ENCODE measurements at regions not wholly inside any gene's neighbourhood (a gene's known extent, or its start where the extent isn't known, plus 50 kb on each side); places are given as distances from the start of the nearest gene placed in this dataset.
"Not testable (repeated sequence)": the region's sequence is repeated elsewhere in the genome, so short reads cannot be mapped to it uniquely, and the experiment has no call there.

- no peaks in the 10 kb centered on the region for H3K36me3 ChIP-seq
- TF ChIP-seq POLR2A (IDR thresholded peaks at IDR 0.05): no peak
- no peak for TF ChIP-seq CTCF (IDR thresholded peaks at IDR 0.05)
- H3K27me3 ChIP-seq: peaks cover 0 to 9% (median 0%) of the 10 kb centered on the region in 9 donors
- no peak for ATAC-seq
- no peak overlapping the region for H3K4me3 ChIP-seq
- intact Hi-C loops (cut with DNase I): no loop called here
- H3K4me1 ChIP-seq: no peaks in the 10 kb centered on the region
- no peak for DNase-seq
- no peaks in the 10 kb centered on the region for H3K9me3 ChIP-seq
- no peak overlapping the region for H3K27ac ChIP-seq
Observed at GRCh38 chrX:18076434-18076833, 144.3 kb downstream of the BEND2 start.

GRCh38 chrX:18075603-18076002 lies 145.1 kb downstream of the BEND2 start:
- no peaks in the 10 kb centered on the region for H3K9me3 ChIP-seq
- intact Hi-C loops (cut with DNase I): no loop called here
- H3K27ac ChIP-seq: no peak overlapping the region
- H3K4me1 ChIP-seq: no peaks in the 10 kb centered on the region
- peaks cover 0 to 9% (median 0%) of the 10 kb centered on the region in 9 donors for H3K27me3 ChIP-seq
- H3K36me3 ChIP-seq: no peaks in the 10 kb centered on the region
- H3K4me3 ChIP-seq: no peak overlapping the region
- DNase-seq: no peak
- no peak for ATAC-seq
- TF ChIP-seq POLR2A (IDR thresholded peaks at IDR 0.05): no peak
- TF ChIP-seq CTCF (IDR thresholded peaks at IDR 0.05): no peak
- 29 to 50% (median 37%) methylated on average over 3 of the region's 3 CpGs for WGBS, 4 donors

GRCh38 chrX:18068045-18068444 lies 152.6 kb downstream of the BEND2 start:
- H3K27ac ChIP-seq; H3K4me3 ChIP-seq; intact Hi-C loops (cut with DNase I); H3K4me1 ChIP-seq; ATAC-seq; H3K36me3 ChIP-seq; H3K9me3 ChIP-seq; DNase-seq: not testable (repeated sequence)
- peaks cover 0 to 13% (median 0%) of the 10 kb centered on the region in 9 donors for H3K27me3 ChIP-seq
- 71 to 100% (median 82%) methylated on average over 2 to 3 of the region's 3 CpGs for WGBS, 4 donors

GRCh38 chrX:18065956-18066355 lies 154.7 kb downstream of the BEND2 start:
- Histone ChIP-seq H3K36me3 (no peaks in the 10 kb centered on the region), H3K27me3 (peaks cover 0 to 21% (median 0%) of the 10 kb centered on the region in 9 donors), H3K27ac (no peak overlapping the region), H3K9me3 (no peaks in the 10 kb centered on the region), H3K4me1 (no peaks in the 10 kb centered on the region), H3K4me3 (no peak overlapping the region)
- no peak for TF ChIP-seq CTCF (IDR thresholded peaks at IDR 0.05)
- TF ChIP-seq POLR2A (IDR thresholded peaks at IDR 0.05): no peak
- WGBS, 4 donors: 25 to 54% (median 39%) methylated on average over 6 of the region's 6 CpGs
- ATAC-seq (no peak), DNase-seq (no peak)
- intact Hi-C loops (cut with DNase I): no loop called here

- ATAC-seq: no peak
- 59 to 72% (median 68%) methylated on average over 1 of the region's 1 CpG for WGBS, 4 donors
- TF ChIP-seq POLR2A (IDR thresholded peaks at IDR 0.05) (no peak), CTCF (IDR thresholded peaks at IDR 0.05) (no peak)
Observed at GRCh38 chrX:18051690-18052089, 169.0 kb downstream of the BEND2 start.

More at GRCh38 chrX:18051690-18052089, 169.0 kb downstream of the BEND2 start:
- Histone ChIP-seq H3K9me3 (no peaks in the 10 kb centered on the region), H3K27me3 (peaks cover 0 to 19% (median 0%) of the 10 kb centered on the region in 9 donors), H3K36me3 (no peaks in the 10 kb centered on the region), H3K27ac (no peak overlapping the region), H3K4me3 (no peak overlapping the region), H3K4me1 (no peaks in the 10 kb centered on the region)
- DNase-seq: no peak
- intact Hi-C loops (cut with DNase I): no loop called here
